ENCODE measurements at regions not wholly inside any gene's neighbourhood (a gene's known extent, or its start where the extent isn't known, plus 50 kb on each side); places are given as distances from the start of the nearest gene placed in this dataset.

DNA sequence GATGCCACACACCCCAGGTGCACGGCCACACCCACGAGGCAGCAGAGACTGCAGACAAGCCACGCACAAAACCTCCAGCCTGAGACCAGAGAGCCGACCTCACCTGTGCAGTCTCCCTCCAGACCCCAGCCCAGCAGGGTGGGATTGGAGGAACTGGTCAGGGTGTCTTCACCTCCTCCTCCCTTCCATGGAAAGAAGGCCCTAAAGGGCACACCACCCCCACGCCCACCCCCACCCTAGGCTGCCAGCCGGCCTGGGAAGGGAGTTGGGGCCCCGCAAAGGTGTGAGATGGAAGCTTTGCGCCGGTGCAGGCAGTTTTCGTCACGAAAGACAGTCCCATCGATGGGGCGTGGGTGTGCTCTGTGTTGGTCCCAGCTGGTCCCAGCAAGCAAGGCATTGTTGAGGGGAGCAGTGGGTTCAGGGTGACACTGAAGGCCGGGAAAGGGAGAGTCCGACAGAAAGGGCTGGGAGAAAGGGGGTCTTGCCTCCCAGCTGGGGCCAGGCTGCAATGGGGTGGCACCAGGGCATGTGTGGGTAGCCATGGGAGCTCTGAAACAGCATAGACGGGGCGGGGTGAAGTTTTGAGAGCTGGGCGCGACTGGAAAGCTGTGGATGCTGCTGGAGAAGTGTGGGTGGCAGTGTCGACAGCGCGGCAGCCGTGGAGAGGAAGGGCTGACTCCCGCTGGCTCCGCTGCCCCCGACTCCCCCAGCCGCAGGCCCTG is 349.2 kb downstream of the GLRX3 start:
- no peak for DNase-seq (ENCODE audit: low read depth)

DNA sequence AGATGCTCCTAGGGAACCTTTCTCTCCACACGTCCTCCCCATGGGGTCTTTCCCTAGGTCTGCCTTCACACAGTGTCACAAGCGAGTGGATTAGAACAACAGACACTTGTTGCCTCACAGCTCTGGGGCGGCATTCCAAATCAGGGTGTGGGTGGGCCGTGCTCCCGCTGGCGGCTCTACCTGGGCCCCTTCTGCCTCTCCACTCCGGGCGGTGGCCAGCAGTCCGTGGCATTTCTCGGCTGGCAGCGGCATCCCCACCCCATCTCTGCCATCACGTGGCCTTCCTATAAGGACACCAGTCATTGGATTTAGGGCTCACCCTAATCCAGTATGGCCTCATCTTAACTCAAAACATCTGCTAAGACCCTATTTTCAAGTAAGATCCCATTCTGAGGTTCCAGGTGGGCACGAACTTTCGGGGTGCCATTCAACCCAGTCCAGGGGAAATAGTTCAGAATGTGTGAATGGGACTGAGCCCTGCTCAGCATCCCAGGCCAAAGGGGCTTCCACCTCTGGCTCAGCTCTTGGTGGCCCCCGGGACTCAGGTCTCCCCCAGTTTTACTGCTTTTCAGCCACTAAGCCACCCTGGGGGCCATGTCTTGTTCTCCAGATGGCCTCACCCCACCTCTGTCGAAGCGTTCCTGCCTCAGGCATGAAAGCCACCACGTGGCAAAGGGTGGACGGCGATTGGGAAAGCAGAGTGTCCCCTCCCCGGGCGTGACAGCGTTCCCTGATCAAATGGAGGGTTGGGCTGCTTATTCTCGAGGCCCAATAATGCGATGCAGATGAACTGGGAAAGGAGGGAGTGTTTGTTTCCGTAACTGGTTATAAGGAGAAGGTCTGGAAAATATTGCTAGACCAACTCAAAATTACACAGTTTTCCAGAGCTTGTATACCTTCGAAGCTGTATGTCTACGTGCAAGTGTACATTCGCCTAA is 350.0 kb downstream of the GLRX3 start:
- no peak for DNase-seq (ENCODE audit: low read depth)

DNA sequence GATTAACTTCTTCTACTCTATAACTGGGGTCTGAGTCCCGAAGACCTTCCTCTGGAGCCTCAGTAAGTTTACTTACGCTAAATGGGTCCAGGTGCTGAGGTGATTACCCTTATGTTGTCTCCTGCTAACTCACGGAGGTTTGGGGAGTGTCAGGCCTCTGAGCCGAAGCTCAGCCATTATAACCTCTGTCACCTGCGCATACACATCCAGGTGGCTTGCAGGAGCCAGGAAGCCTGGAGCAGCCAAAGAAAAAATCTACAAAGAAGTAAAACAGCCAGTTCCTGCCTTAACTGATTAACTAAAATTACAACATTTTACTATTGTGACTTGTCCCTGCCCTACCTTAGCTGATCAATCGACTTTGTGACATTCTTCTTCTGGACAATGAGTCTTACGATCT is 350.7 kb downstream of the GLRX3 start:
- no peak for DNase-seq (ENCODE audit: low read depth)

DNA sequence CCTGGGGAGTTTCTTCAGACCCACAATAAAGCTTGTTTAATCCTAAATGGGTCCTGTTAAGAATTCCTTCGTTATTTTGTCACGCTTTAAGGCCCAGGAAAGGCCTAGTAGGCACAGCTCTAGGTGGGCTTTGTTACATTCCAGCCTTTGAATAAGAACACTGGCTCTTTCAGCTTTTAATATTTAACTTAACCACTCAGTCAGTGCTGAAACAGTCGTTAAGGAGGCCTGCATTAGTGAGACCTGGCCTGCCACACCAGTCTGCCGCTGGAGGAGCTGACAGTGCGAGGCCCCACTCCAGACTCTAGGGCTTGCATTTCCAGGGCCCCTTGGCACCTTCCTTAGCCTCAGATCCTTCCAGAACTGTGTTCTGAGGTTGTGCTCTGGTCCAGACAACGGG is 351.4 kb downstream of the GLRX3 start:
- DNase-seq (ENCODE audit: low read depth) = no peak

DNA sequence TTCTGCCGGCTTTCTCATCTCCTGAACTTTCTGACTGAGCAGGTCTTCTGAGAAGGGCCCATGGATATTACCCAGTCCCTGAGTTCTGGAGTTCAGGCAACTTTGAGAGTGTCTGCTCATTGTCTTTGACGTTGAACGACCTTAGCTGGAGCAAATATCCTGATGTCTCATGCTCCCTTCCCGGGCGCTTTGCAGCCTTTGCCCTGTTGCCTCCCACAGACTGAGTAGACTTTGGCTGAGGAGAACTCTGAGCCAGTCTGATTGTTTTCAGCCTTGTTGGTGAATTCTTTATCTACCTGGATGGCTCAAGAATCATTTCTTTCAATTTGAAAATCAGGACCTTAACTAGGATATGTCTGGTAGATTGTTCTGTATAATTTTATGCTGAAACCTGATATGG is 353.7 kb downstream of the GLRX3 start:
- no peak for DNase-seq (ENCODE audit: low read depth)

DNA sequence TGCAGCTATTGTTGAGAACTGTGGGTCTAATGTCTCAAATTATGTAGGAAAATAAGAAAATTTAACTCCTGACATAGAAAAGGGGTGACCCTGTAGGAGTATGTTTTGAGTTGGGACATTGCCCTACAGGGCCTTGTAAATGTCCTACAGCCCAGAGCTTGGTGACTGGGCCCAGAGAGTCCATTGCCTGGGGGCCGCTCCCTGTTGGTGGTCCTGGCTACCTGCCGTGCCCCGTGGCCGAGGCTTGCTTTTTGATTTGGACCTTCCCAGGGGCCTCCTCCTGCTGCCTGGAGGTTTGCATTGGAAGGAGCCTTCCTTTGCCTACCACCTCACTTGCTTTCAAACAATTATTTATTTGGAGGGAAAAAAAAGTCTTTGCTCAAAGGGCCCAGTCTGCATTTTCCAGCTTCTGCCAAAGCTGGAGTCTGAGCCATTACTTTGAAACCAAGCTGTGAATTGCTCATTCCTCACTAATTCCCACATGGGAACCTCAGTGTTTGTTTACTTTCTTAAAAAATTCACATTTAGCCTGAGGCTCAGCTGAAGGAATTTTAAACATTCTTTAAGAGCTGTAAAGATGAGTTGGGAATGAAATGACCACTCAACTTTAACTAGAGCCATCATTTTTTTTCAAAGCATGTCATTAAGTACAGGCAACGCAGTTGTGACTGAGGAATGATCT is 355.0 kb downstream of the GLRX3 start:
- DNase-seq (ENCODE audit: low read depth) = no peak

DNA sequence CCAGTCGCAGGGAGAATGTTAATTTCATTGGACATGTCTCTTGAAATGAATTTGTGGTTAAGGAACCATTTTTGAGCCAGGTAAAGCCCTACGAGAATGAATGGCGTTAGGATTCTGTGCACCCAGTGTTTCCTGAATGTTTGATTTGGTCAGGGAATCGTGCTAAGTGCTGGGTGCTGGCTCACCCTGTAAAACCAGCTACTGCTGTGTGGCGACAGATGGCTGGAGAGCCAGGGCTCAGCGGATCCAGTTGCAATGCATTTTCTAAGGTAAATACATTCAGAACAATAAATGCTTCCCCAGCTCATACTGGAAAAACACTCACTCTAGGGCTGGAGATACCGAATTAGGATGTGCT is 355.5 kb downstream of the GLRX3 start:
- no peak for DNase-seq (ENCODE audit: low read depth)

DNA sequence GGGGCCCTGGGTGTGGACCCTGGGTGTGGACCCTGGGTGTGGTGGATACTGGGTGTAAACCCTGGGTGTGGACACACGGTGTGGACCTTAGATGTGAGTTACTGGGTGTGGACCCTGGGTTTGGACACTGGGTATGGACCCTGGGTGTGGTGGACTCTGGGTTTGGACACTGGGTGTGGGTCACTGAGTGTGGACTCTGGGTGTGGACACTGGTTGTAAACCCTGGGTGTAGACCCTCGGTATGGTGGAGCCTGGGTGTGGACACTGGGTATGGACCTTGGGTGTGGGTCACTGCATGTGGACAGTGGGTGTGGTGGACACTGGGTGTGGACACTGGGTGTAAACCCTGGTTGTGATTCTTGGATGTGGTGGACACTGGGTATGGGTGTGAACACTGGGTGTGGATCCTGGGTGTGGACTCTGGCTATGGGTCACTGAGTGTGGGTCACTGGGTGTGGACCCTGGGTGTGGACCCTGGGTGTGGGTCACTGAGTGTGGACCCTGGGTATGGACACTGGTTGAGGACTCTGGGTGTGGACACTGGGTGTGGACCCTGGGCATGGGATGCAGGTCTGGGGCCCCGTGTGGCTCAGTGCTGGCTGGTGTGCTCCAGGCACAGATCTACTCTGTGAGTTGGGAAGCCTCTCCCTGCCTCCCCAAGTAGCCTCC is 356.2 kb downstream of the GLRX3 start:
- no peak for DNase-seq (ENCODE audit: low read depth)

DNA sequence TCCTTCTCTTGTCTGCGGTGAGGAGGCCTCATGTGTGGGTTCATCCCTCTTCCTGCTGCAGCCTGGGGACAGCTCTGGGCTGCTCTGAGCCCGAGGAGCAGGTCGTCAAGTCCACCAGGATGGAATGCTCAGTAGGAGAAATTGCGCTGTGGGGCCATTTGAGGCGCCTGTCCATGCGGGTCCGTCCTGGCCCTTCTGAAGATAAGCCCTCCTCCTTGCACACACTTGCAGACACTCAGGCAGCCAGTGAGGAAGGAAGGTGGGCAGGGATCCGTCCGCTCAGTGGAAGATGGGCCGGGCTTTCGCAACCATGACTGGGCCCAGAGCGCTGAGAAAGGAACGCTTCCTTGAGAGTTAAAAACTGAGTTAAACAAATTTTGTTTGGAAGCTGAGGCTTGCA is 356.8 kb downstream of the GLRX3 start:
- no peak for DNase-seq (ENCODE audit: low read depth)

DNA sequence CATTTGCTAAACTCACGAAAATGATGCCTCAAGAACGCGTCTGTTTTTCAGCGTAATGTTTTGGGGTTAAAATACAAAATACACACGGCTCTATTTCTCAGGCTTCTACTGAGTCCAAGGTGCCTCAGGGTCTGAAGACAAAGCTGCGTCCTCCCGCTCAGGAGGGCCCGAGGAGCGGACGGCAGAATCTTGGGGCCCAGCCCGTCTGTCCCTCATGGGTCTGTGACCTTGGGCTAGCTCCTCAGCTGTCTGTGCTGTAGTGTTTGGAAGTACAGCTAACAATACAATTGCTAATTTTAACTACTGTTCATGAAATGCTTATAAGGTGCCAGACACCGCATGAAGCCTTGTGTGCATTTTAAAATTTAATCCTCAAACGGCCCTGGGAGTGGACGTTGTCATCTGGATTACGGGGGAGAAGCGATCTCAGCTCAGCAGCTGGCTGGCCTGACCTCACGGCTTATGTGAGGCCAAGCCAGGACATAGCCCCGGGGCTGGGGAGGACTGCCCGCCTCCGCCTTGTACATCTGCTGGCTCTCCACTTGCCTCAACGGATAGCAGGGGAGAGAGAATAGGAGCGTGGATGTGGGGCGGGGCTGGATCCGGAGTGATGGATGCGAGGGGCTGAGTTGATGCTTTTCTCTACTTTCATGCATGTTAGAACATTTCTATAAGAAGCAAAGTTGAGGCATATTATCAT is 357.4 kb downstream of the GLRX3 start:
- no peak for DNase-seq (ENCODE audit: low read depth)

DNA sequence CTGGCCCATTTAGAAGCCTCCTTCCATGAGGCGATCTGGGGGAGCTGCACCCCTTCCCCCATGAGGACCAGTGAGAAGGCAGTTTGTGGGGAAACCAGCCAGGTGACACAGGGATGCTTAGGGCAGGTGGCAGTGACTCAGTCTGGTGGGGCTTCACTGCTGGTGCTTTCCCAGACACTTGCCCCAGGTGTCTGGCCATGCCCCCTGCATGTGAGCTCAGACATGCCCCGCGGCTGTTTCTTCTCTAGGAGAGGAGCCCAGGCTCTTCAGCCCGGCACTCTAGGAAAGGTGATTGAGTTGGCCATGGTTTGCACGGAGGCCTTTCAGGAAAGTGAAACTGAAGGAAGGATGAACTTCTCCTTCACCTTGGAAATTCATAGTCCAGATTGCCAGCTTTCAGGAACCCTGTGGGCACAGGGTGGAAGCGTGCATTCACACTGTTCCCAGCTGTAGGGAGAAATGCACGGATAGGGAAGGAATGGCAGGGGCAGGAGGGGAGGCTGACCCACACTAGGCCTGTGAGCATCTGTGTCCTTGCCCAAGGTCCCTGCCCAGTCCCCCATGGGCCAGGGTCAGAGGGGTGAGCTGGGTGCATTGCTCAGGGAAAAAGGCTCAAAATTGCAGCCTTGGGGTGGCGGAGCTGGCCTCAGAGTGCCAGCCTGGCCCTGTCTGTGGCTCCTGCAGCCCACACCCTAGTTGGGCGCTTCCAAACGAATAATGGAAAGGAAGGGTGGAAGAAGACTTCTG is 359.1 kb downstream of the GLRX3 start:
- no peak for DNase-seq (ENCODE audit: low read depth)

DNA sequence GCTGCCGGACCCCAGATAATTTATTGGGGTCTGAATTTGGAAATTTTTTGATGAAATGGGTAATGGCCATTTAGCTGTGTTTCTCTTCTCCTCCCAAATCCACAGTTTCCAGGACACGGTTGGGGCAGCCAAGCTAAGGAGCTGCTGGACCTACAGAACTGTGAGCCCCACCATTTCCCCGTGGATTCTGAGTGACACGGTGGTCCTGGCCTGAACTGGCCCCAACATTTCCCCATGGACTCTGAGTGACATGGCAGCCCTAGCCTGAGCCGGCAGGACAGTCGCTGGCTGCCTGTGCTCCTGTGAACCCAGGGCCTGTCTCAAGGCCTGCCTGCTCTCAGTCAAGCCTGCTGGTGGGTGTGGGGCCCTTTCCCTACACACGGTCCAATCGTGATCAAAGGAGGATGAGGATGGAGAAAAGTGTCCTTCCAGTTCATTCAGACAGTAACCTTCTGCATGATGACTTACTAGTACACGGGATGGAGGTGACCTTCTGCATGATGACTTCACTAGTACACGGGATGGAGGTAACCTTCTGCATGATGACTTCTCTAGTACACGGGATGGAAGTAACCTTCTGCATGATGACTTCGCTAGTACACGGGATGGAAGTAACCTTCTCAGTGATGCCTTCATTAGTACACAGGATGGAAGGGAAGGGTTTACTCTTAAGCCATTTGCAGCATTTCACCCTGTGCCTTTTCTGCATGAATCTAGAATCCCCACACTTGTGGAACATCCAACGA is 359.9 kb downstream of the GLRX3 start:
- no peak for DNase-seq (ENCODE audit: low read depth)

DNA sequence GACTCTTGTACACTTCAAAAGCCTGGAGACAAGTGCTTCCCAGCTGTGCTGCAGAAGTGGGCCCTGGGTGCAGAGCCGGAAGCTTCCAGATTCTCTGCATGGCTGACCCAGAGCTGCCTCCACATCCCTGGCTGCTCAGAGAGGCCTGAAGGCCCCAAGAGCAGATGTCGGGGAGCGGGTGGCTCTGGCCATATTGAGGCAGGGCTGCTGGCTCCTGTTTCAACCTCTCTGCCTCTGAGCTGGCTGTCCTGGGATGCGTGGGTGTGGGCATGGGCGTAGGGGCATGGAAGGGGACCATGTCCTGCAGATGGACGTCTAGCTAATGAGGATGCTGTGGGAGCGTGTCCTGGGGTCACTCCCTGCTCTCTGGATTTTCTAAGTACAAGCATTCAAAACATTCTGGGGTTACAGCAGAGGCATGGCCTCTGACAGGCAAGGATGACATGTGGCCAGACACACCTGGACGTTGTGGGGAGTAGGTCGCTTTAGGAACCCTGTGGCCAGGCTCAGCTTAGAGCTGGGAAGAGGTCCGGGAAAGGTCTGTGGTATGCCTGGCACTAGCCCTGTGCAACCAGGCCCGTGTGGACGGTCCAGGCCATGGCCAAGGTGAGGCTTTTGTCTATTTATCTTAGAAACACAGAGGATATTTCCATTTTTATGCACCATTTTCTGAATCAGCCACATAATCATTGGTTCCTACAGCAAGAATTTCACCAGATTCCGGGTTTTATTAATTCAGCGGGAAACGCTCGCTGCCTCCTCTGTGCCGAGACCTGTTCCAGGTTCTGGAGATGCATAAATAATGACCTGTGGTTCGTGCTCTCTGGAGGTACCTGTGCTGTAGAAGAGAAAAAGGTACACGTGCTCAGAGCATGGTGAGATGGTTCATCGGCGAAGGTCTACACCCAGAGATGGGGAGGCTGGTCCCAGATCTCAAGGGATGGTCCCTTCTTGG is 361.1 kb downstream of the GLRX3 start:
- no peak for DNase-seq (ENCODE audit: low read depth)

DNA sequence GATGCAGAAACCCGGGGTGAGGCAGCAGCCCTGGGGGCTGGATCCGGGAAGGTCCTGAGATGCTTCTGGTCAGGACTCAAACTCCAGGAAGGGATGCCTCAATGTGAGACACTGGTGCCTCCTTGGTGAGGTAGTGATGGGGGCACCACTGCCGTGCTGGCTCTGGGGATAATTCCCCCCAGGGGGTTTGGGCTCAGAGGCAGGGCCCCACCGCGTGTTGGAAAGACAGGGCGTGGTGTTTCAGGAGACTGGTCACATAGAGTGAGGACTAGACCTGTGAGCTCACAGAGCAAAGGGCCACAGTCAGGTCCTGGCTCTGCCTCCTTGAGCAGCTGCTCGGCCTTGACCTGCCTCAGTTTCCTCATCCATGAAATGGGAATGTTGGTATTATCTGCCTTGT is 361.9 kb downstream of the GLRX3 start:
- no peak for DNase-seq (ENCODE audit: low read depth)

DNA sequence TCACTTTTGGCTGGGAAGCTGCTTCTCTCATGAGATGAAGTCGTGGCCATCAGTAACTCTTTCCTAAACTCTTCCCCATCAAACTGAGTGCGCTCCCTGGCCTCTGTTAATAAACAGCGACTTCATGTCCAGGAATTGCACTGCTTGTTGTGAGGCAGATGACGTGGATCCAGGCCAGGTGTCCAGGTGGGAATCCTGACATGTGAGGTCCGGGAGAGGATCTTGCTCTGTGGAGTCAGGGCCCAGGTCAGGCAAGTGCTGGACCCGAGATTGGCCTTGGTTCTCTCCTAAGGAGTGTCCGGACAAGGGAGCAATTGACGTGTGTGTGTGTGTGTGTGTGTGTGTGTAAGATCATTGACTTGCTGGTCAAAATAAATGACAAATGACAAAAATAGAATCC is 362.7 kb downstream of the GLRX3 start:
- no peak for DNase-seq (ENCODE audit: low read depth)

DNA sequence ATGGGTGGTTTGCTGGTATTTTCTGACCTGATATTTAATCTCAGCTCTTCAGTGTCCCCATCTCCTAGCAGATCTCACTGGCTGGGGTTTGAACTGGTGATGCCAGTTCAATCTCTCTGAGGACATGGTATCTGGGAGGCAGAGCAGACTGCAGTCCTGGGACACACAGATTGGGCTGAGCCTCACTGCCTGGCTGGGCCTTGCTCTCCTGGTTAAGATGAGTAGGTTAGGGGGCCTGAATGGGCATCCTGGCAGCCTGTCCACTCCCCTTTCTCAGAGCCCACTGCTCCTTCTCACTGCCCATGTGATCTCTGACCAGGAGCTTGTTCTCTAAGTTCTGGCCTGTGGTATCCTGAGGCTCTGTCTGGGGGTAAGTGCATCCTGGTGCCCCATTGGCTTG is 363.4 kb downstream of the GLRX3 start:
- DNase-seq (ENCODE audit: low read depth) = no peak

DNA sequence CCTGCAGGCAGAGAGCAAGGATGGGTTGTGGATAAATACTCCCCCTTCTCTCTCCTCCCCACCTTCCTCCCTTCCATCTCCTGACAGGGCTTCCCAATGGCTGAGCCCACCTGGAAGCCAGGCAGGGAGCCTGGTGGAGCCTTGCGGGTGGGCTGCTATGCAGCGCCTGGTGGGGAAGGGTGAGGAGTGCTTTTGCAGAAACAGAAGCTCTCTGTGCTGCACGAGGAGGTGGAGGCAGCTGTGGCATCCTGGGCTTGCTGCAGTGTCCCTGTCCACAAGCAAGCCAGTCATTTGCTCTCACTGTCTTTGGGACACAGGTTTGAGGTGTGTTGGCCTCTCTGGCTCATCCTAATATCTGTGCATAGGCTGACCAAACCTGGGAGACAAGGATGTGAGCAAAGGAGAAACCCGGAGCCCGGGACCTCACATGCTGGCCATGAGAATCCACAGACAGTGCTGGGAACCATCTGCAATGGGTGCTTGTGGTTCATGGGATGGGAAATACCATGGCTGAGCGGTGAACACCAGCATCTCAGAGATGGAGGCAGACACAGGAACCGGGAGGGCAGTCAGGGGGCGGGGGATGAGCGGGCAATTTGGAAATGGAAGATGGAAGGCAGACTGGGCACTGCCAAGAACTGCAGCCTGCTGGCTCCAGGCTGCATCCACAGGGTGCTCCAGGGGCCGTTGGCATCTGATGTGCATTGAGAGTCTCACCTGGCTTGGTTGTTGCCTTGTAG is 364.2 kb downstream of the GLRX3 start:
- no peak for DNase-seq (ENCODE audit: low read depth)

DNA sequence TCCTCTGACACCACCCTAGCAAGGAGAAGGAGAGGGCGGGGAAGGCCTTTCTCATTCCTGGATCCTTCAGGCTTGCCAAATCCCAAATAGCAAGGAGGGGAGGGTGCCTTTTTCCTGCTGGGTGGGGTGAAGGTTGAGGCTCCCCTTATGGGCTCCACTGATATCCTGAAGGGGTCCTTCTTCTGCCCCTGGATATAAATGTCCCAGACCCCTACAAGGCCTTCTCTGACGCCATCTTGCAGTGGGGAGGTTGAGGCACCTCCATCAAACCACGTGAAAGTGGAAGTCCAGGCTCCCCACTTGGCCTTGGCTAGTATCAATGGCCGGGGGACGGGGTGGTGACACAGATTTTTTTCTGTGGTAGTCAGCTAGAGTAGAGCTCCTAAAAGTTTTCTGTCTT is 371.3 kb downstream of the GLRX3 start:
- DNase-seq (ENCODE audit: low read depth) = no peak

Measured in HT1080 (cell line).